GM12878 (cell line): ENCODE measurements at regions not wholly inside any gene's neighbourhood (a gene's known extent, or its start where the extent isn't known, plus 50 kb on each side); places are given as distances from the start of the nearest gene placed in this dataset.

Source experiments
- ASH2L ChIP-seq: fragments of 300-600, 200-600 bp; sonication (generic); IDR thresholded peaks from 2 replicates; pipeline ENCODE4 v1.6.1; 2017; ENCODE audit warnings: low read depth, mild to moderate bottlenecking, borderline replicate concordance
- ATF7 ChIP-seq: fragments of 450-650 bp; IDR thresholded peaks from 2 replicates; pipeline ENCODE4 v1.6.1; 2016; ENCODE audit warnings: low read depth, mild to moderate bottlenecking
- BHLHE40 ChIP-seq, 2 experiments: fragments of 450-650 bp in 1 of 2; IDR thresholded peaks; 2 replicates each; pipeline ENCODE4 v1.6.1; 2011 to 2017; ENCODE audit warnings: low read depth in 2 of 2, borderline replicate concordance in 1 of 2, improper control_type of control experiment in 1 of 2, low read length in 1 of 2, mild to moderate bottlenecking in 1 of 2
- CBX3 ChIP-seq: fragments of 200-600 bp; sonication (generic); IDR thresholded peaks from 2 replicates; pipeline ENCODE4 v1.6.1; 2016; ENCODE audit warnings: low read depth, borderline replicate concordance
- CHD4 ChIP-seq: fragments of 200-600 bp; sonication (generic); IDR thresholded peaks from 2 replicates; pipeline ENCODE4 v1.6.1; 2016; ENCODE audit warnings: mild to moderate bottlenecking
- CREB1 ChIP-seq: IDR thresholded peaks from 2 replicates; pipeline ENCODE4 v1.6.1; 2012; ENCODE audit warnings: low read depth, mild to moderate bottlenecking, inconsistent platforms
- CREM ChIP-seq: IDR thresholded peaks from 2 replicates; pipeline ENCODE4 v1.6.1; 2014; ENCODE audit warnings: antibody characterized with exemption, low read depth
- JUNB ChIP-seq: IDR thresholded peaks from 2 replicates; pipeline ENCODE4 v1.6.1; 2016; ENCODE audit warnings: antibody characterized with exemption, mild to moderate bottlenecking
- JUND ChIP-seq: IDR thresholded peaks from 2 replicates; pipeline ENCODE4 v1.6.1; 2012; ENCODE audit warnings: low read depth, mild to moderate bottlenecking, low read length, improper control_type of control experiment, moderate library complexity
- MTA2 ChIP-seq: fragments of 450-650 bp; IDR thresholded peaks from 2 replicates; pipeline ENCODE4 v1.6.1; 2016; ENCODE audit warnings: low read depth, mild to moderate bottlenecking, moderate library complexity
- NFXL1 ChIP-seq: fragments of 450-650 bp; IDR thresholded peaks from 2 replicates; pipeline ENCODE4 v1.6.1; 2017; ENCODE audit warnings: antibody characterized with exemption, mild to moderate bottlenecking, borderline replicate concordance
- PAX8 ChIP-seq: fragments of 450-650 bp; IDR thresholded peaks from 2 replicates; pipeline ENCODE4 v1.6.1; 2017; ENCODE audit warnings: mild to moderate bottlenecking, moderate library complexity
- RUNX3 ChIP-seq: IDR thresholded peaks from 2 replicates; pipeline ENCODE4 v1.6.1; 2012; ENCODE audit warnings: low read length, inconsistent platforms
- SP1 ChIP-seq: IDR thresholded peaks from one replicate; pipeline ENCODE4 v1.6.1; 2011; ENCODE audit warnings: low read depth, low read length
- TCF7 ChIP-seq: IDR thresholded peaks from 2 replicates; pipeline ENCODE4 v1.6.1; 2014; ENCODE audit warnings: antibody characterized with exemption, borderline replicate concordance
- YY1 ChIP-seq: IDR thresholded peaks from 2 replicates; pipeline ENCODE4 v1.6.1; 2011; ENCODE audit warnings: low read depth, mild to moderate bottlenecking, low read length
- ZZZ3 ChIP-seq: IDR thresholded peaks from 2 replicates; pipeline ENCODE4 v1.6.1; 2011; ENCODE audit warnings: low read depth; ENCODE audit not compliant: control insufficient read depth, insufficient read length
- TF ChIP-seq, protein P1 (sequence below): IDR thresholded peaks from 2 replicates; pipeline ENCODE4 v1.6.1; 2011; ENCODE audit warnings: borderline replicate concordance, low read depth, mild to moderate bottlenecking, moderate library complexity, mixed read lengths, low read length; ENCODE audit not compliant: insufficient read depth; ENCODE audit errors: extremely low read length
- TF ChIP-seq, protein P2 (sequence below): fragments of 450-650 bp; IDR thresholded peaks from 2 replicates; pipeline ENCODE4 v1.6.1; 2017; ENCODE audit warnings: low read depth, mild to moderate bottlenecking, moderate library complexity
- TF ChIP-seq, protein P3 (sequence below): fragments of 450-650 bp; formaldehyde crosslinking; IDR thresholded peaks from 2 replicates; pipeline ENCODE4 v1.4.0; 2022; ENCODE audit warnings: mild to moderate bottlenecking, moderate library complexity
- TF ChIP-seq, protein P4 (sequence below): fragments of 450-650 bp; IDR thresholded peaks from 2 replicates; pipeline ENCODE4 v1.6.1; 2017; ENCODE audit warnings: mild to moderate bottlenecking, low read depth, inconsistent platforms; ENCODE audit not compliant: poor library complexity, severe bottlenecking
- TF ChIP-seq, protein P5 (sequence below): IDR thresholded peaks from 2 replicates; pipeline ENCODE4 v1.6.1; 2012; ENCODE audit warnings: low read length, inconsistent platforms
- TF ChIP-seq, protein P6 (sequence below): IDR thresholded peaks from 2 replicates; pipeline ENCODE4 v1.6.1; 2011; ENCODE audit warnings: low read depth, mild to moderate bottlenecking, low read length, moderate library complexity, borderline replicate concordance; ENCODE audit errors: extremely low read depth

DNA sequence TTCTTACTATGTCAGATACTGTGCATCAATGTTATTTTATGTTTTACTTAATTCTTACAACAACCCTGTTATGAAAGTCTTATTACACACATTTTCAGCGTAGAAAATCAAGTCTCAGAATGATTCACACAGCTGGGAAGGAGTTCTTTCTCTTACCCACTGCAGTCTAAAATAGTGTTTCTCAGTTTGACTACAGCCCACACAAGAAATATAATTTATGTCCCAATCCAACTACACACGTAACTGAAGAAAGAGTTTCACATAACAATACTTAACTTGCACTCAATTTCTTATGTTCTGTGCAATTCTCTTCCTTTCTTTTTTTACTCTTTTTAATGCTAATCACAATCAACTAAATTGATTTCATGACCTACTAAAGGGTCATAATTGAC is 252.8 kb upstream of the ADGRL2 start (continued):
- TF ChIP-seq, protein P1, sequence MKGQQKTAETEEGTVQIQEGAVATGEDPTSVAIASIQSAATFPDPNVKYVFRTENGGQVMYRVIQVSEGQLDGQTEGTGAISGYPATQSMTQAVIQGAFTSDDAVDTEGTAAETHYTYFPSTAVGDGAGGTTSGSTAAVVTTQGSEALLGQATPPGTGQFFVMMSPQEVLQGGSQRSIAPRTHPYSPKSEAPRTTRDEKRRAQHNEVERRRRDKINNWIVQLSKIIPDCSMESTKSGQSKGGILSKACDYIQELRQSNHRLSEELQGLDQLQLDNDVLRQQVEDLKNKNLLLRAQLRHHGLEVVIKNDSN = no peak
- TF ChIP-seq CREM (peak; percentile 70), PAX8 (no peak), JUND (0 out of 2 replicates have a peak, but pooled peaks have one; percentile 13), BHLHE40 (IDR thresholded peaks at IDR 0.05; ENCODE audit: borderline replicate concordance in 1 of 2, low read depth in 2 of 2, low read length in 1 of 2) (no peak), ATF7 (0 out of 2 replicates have a peak, but pooled peaks have one; percentile 23), NFXL1 (no peak), SP1 (no peak), RUNX3 (peak; percentile 89), YY1 (no peak), ZZZ3 (no peak), CREB1 (no peak), TCF7 (no peak), CBX3 (no peak), MTA2 (peak; percentile 56), JUNB (peak; percentile 96), ASH2L (no peak), CHD4 (no peak)
- TF ChIP-seq, protein P2, sequence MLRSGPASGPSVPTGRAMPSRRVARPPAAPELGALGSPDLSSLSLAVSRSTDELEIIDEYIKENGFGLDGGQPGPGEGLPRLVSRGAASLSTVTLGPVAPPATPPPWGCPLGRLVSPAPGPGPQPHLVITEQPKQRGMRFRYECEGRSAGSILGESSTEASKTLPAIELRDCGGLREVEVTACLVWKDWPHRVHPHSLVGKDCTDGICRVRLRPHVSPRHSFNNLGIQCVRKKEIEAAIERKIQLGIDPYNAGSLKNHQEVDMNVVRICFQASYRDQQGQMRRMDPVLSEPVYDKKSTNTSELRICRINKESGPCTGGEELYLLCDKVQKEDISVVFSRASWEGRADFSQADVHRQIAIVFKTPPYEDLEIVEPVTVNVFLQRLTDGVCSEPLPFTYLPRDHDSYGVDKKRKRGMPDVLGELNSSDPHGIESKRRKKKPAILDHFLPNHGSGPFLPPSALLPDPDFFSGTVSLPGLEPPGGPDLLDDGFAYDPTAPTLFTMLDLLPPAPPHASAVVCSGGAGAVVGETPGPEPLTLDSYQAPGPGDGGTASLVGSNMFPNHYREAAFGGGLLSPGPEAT = no peak
- TF ChIP-seq, protein P3, sequence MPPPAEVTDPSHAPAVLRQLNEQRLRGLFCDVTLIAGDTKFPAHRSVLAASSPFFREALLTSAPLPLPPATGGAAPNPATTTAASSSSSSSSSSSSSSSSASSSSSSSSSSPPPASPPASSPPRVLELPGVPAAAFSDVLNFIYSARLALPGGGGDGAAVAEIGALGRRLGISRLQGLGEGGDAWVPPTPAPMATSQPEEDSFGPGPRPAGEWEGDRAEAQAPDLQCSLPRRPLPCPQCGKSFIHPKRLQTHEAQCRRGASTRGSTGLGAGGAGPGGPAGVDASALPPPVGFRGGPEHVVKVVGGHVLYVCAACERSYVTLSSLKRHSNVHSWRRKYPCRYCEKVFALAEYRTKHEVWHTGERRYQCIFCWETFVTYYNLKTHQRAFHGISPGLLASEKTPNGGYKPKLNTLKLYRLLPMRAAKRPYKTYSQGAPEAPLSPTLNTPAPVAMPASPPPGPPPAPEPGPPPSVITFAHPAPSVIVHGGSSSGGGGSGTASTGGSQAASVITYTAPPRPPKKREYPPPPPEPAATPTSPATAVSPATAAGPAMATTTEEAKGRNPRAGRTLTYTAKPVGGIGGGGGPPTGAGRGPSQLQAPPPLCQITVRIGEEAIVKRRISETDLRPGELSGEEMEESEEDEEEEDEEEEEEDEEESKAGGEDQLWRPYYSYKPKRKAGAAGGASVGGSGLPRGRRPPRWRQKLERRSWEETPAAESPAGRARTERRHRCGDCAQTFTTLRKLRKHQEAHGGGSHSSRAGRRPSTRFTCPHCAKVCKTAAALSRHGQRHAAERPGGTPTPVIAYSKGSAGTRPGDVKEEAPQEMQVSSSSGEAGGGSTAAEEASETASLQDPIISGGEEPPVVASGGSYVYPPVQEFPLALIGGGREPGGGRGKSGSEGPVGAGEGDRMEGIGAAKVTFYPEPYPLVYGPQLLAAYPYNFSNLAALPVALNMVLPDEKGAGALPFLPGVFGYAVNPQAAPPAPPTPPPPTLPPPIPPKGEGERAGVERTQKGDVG (CRISPR knock-in tag) = no peak
- TF ChIP-seq, protein P4, sequence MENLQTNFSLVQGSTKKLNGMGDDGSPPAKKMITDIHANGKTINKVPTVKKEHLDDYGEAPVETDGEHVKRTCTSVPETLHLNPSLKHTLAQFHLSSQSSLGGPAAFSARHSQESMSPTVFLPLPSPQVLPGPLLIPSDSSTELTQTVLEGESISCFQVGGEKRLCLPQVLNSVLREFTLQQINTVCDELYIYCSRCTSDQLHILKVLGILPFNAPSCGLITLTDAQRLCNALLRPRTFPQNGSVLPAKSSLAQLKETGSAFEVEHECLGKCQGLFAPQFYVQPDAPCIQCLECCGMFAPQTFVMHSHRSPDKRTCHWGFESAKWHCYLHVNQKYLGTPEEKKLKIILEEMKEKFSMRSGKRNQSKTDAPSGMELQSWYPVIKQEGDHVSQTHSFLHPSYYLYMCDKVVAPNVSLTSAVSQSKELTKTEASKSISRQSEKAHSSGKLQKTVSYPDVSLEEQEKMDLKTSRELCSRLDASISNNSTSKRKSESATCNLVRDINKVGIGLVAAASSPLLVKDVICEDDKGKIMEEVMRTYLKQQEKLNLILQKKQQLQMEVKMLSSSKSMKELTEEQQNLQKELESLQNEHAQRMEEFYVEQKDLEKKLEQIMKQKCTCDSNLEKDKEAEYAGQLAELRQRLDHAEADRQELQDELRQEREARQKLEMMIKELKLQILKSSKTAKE = no peak
- TF ChIP-seq, protein P5, sequence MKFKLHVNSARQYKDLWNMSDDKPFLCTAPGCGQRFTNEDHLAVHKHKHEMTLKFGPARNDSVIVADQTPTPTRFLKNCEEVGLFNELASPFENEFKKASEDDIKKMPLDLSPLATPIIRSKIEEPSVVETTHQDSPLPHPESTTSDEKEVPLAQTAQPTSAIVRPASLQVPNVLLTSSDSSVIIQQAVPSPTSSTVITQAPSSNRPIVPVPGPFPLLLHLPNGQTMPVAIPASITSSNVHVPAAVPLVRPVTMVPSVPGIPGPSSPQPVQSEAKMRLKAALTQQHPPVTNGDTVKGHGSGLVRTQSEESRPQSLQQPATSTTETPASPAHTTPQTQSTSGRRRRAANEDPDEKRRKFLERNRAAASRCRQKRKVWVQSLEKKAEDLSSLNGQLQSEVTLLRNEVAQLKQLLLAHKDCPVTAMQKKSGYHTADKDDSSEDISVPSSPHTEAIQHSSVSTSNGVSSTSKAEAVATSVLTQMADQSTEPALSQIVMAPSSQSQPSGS = peak; percentile 85
- TF ChIP-seq, protein P6, sequence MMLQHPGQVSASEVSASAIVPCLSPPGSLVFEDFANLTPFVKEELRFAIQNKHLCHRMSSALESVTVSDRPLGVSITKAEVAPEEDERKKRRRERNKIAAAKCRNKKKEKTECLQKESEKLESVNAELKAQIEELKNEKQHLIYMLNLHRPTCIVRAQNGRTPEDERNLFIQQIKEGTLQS = no peak
